D341Med (cell line): ENCODE measurements at regions not wholly inside any gene's neighbourhood (a gene's known extent, or its start where the extent isn't known, plus 50 kb on each side); places are given as distances from the start of the nearest gene placed in this dataset.

Source experiments
- DNase-seq: peaks from one replicate; pipeline ENCODE4 v3.0.0; 2012; ENCODE audit warnings: low spot score

DNA sequence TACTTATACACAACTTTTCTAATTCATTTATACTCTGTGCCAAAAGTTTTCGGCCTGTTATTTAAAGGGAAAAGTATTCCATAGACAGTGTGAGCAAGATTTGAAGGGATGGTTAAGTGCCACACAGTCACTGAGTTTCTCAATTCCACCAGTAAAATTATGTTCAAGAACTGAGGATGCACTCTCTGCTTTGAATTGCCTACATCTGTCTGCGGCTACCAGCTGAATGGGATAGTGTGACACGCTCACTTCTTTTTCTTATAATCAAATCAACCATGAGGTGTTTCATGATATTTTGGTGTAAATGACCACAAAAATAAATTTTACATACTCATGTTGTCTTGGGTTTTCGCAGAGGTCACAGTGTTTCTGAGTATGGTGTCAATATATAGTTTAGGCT lies 218.4 kb upstream of the TMEM161B start:
- no peak for DNase-seq

DNA sequence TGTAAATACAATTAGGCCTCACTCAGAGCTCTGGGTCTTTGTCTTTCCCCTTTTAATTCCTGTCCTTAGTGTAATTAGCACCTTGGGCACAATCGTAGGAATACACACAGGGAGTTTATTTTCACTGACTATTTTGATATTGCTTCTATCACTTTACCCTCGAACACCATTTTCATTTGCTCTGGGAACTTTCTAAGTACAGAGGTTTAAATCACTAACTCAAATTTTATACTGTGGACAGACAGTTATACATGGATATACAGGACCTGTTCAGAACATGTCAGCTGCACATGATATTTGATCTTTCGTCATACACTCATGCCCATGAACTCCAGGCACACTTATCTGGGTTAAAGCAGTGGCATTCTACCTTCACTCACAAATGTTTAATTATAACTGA lies 217.8 kb upstream of the TMEM161B start:
- no peak for DNase-seq

DNA sequence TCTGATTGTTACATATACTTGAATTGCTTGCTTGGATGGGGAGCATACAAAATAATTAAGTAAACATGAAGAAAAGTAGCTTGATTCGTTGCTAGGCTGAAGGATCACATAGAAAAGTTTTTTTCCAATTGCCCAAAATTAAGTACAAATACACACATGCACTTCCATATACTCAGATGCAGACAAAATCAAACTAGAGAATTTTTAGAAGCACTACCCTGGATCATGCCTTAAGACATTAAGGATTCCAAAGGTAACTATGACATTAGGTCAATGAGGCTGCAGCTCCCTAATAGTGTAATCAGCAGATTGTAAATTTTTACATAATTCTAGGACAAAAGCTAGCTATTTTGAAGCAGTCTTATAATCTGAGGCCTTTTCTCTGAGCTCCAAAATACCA lies 216.9 kb upstream of the TMEM161B start:
- DNase-seq: no peak

DNA sequence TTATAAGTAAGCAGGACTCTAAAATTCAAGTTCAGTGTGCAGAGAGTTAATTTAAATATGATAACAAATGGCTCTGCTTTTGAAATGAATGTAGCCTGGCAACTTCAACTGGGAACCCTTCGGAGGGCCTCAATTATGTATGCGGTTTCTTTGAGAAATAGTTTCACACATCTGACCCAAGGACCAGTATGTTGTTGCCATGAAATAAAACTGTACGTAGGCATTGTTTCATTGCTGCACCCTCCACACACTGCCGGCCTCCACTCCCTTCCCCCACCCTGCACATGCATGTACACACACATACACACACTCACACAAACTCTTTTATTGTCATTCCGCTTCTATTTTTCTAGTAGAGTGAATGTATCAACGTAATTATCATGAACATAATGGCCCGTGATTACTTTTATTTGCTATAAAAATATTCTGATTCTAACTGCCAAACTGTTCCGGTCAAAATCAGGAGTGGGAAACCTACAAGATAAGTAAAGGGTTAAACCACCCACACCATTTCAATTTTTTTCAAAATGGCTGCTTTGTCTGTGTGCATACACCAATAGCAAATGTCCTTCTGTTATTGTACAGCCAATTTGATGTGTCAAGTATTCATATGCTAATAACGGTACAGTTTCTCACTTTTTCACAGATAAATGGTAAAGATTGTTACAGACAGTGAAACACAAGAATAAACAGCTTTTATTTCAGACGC lies 215.5 kb upstream of the TMEM161B start:
- no peak for DNase-seq

DNA sequence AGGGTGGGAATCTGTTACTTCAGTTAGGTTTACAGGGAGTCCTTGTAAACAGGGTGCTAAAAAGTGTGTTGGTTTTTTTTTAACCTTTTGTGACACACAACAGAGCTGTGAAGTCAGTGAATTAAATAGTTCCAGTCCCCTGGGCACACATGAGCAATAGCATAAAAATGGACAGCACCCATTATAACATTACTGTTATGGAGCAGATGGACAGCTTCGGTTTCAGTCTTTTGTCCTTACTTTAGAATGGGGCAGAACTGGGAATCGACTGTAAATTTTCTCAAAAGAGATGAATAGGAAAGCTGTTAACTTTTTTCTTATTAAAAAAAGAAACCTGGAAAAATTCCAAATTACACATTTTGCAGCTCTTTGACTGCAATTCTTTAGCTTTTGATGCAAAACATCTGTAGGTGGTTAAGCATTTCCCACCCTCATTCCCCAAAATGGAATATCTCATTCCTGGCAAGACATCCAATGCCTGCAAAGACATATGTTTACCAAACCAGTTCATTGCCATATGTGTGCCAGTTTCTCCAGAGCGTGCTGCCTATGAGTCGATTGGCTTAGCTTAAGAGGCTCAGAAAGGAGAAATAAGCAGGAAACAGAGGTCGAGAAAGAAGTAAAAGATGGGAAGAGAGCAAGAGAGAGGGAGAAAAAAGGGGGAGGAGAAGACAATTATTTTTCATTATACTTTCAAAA lies 212.3 kb upstream of the TMEM161B start:
- no peak for DNase-seq

DNA sequence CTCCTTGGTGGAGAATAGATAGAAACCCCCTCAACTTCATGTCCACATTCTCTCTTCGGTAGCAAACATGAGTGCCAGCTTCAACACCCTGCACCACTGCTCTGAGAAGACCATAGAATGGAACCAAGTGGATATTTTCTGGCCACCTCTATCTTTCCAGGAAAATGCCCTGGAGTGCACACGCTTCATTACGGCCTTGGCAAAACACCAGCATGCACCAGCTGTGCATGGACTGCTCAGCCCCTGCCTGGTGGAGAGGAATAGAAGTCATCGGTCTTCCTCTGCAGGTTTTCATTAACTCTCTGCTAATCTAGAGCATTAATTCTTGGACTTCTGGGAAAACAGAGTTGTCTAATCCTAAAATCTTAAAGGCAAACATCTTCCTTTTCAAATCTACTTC lies 211.6 kb upstream of the TMEM161B start:
- peak; percentile 21 for DNase-seq

DNA sequence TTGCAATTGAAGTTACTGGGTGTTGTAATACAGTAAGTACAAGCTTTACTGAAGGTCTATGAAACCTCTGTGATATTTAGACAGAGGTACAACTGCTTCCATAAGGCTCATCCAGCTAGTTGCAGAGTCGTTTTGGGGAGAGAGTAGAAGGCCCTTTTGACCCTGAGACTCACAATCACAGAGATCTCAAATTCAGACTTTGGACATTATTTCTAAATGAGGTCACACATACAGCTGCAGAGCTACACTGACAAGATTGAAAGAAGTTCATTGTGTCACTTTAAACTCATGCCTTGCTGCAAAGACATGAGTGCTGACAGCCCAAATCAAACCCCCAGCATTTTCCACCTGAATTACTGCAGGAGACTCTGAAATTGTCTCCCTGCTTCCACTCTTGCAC lies 205.9 kb upstream of the TMEM161B start:
- no peak for DNase-seq

DNA sequence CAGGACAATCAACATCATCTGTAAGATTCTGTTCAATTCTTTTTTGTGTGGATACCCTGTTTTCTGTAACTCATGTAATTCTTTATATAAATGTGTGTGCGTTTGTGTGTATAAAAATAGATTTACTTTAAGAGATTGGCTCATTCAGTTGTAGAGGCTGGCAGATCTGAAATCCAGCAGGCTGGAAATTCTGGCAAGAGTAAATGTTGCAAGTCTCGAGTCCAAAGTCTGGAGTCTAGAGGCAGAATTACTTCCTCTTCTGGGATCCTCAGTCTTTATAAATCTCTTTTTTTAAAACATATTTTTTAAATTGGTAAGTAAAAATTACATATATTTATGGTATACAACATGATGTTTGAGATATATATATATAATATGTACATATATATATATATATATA lies 202.1 kb upstream of the TMEM161B start:
- no peak for DNase-seq

DNA sequence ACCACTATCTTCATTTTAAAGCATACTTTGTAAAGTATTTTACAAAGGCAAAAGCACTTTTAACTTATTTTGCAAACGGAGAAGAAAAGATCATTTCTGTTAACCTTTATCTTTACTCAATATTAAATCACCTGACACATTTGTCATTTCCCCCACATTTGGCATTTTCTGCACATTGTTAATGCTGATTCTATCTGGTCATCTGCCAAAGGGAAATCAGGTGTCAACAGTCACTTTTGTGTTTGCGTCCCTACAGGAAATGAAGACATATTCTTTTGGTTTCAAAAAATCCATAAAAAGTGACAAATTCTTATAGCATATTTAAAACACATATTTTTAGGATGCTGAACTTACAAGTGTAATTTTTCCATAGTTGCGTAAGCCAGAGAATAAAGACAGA lies 191.3 kb upstream of the TMEM161B start:
- DNase-seq: no peak

DNA sequence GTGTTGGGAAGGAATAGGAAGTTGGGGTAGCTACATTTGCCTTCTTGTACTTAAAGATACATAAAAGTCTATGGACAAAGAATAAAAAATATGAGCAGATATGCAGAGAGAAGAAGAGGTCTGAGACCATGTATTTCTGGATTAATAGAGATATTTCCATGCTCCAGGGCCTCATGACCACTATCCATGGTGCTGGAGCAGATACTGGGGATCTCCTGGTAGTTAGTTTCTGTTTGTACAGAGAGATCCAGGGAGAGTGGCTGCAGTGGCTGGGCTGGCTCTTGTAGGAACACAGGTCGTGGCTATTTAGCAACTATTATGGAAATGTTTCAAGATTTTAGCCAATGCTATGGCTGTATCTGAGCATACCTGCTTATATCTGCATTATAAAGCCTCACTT lies 184.2 kb upstream of the TMEM161B start:
- no peak for DNase-seq

DNA sequence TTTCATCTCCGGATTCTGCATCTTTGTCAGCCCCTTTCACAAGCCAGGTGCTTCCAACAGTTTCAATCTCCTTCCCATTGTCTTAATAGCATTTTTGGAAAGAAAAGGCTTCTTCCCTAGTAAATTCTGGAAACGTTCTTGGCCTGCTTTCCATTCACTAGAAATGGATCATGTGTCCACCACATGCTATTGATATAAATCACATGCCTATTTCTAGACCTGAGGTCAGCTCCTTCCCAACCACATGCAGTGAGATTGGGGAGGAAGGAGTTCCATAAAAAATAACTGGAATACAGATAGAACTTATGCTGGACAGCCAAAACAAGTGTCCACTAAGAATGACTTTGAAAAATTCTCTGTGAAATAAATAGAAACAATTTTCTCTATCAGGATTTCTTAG lies 181.6 kb upstream of the TMEM161B start:
- DNase-seq: no peak

DNA sequence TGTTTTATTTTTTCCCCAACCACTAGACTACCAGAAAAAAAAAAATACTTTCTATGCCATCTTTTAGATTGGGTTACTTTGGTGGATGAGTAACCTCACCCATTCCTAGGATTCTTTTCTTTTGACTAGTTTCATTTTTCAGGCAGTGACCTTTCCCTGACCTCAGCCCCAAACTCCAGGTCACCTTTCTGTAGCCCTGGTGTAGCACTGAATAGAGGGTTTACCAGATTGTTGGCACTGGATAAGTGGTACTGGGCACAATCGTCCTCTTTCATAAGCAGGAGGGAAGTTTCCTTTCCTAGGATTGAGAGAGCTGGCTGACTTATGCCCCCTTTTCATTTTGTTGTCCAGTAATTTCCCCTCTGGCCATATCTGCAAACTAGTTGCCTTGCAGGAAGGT lies 169.4 kb upstream of the TMEM161B start:
- DNase-seq: no peak

DNA sequence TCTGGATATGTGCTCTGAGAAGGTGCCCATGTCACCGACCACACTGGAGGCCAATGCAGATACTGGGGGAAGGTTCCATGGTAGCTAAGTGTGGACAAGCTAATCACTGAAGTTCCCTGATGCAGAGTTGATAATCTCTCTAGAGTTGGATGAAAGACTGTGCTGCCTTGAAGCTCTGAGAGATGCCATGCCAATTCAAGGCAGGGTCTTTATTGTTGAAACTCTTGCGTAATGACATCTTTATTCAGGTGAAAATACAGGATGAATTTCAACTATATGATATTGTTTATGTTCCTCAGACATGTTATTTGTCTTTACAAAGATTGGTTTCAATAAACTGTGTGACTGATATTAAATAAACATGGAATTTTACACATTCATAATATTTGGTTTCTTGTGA lies 167.6 kb upstream of the TMEM161B start:
- no peak for DNase-seq

DNA sequence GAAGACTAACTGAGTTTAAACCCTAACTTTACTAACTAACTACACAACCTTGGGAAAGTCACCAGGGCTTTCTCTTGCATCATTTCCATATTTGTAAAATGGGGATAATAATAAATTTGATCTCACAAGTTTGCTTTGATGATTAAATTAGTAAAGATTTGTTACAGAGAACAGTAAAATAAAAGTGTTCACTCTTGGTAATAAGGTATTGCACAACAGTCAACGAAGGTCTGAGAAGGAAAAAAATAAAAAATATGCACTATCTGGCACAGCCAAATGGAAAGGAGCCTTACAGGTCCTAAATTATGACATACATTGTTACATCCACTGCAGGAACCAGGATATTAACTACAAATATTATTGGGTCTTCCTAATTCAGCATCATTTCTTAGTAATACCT lies 160.0 kb upstream of the TMEM161B start:
- no peak for DNase-seq

DNA sequence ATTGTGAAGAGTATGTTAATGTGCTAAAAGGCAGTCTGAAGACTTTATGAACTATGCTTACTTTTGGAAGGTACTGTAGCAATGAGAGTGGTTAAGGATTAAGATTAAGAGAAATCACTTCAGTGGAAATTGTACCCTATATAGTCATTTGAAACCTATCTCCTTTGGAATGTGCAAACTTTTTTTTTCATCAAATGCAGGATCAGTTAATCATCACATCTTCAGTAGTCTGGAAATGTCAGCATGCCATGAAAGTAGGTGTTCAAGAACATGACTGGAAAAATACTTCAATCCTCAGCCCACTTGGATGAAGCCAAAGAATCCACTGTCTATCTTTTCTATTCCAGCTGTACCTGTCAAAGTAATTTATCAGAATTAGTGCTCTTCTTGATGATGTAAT lies 157.8 kb upstream of the TMEM161B start:
- DNase-seq: no peak

DNA sequence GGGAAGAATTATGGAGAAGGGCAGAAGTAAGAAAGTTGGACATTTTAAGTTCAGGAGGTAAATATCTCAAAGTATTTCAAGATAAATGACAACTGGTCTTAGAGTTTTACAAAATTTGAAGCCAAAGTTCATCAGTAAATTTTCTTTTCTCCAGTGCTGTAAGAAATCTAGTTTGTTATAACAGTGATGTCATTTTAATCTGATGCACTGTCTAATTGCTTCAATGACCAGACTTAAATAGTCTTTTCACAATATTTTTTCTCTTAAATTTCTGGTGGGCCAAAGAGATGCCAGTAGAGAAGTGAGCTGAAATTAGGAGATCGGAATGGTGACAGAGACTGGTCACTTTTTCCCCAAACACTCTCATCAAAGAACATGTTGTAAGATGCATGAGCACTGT lies 156.5 kb upstream of the TMEM161B start:
- no peak for DNase-seq

DNA sequence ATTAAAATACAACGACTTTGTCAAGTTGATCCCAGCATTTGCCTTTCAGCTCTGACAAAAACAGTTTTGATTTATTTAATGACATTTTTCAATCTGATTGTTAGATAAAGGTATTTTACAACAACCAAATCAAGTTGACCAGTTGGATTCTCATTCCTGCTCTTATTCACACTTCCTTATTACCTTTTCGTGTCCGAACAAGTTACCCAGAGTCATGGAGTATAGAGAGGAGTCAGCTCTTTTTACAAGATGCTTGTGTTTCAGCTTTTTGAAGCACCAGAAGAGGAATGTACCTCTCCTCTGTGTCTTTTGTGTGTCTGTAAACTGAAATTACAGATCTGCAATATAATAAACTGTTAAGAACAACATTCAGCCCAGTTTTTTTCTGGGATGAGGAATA lies 151.3 kb upstream of the TMEM161B start:
- no peak for DNase-seq

DNA sequence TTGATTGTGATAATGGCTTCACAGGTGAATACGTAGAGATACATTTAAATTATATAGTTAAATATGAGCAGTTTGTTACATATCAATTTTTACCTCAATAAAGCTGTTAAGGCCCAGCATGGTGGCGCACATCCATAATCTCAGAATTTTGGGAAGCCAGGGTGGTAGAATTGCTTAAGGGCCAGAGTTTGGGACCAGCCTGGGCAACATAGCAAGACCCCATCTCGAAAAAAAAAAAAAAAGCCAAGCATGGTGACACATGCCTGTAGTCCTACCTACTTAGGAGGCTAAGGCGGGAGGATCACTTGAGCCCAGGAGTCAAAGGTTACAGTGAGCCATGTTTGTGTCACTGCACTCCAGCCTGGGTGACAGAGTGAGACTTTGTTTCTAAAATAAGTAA lies 138.7 kb upstream of the TMEM161B start:
- no peak for DNase-seq

DNA sequence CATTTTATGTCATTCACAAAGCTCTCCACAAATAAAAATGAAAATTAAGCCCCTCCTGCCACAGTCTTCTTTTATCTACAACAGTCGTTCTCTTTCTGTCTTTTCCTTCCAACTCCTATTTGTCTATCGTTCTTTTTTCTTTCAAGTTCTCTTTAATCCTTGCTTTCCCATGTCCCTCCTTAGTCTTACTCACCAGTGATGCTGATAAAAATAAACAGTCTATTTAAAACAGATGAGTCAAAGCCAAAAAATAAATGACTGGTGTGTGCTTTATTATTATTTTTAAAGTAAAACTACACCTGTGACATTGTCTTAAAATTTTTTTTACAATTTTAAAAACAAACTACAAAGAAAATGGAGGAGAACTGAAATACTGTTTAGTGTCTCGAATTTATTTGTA lies 137.1 kb upstream of the TMEM161B start:
- no peak for DNase-seq

DNA sequence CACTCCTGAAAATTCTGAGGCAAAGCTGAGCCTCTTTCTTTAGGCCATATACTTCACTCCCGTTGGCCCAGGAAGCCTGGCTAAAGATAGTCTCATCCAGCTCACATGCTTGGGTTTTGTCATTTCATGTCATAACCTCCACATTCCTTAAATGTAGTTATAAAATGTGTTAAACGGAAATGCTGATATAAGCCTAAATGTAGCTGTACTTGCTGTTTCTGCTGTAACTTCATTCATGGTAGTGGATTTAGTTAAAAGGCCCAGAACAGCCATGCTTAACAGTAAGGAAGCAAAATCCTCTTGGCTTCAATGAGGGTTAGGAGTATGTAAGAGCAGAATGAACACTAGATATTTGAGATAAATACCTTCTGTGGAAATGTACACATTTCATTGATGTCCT lies 135.8 kb upstream of the TMEM161B start:
- no peak for DNase-seq

DNA sequence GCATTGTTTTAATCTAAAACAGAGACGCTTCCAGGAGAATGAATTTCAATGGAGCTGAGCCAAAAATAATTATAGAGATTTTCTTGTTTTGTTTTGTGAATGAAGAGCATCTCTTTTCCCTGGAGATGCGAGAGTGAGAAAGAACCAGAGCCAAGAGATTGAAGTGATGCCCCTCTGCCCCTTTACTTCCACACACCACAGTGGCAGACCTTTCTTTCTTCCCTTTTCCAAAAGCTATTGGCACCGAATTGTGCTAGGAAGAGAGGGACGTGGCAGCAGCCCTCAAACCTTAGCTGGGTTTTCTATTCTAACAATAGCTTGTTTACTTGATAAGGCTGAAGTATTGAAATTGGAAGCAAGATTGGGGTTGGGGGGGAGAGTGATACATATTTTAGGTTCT lies 133.0 kb upstream of the TMEM161B start:
- peak; percentile 30 for DNase-seq

DNA sequence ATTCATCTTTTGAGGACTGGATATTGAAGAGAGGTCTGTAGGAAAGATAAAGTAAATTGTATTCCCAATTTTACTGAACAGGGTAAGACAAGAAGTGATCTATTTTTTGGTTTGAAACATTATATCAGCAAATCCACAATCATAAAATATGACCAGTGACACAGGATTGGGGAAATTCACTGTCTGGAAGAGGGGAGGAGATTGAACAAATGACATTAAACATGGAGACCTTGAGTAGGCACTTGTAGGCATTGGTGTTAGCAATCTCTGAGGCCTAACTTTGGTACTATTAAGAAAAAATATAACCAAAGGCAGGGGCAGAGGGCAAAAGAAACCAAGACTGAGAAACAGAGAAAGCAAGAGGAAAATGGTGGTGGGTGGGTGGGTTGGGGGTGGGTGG lies 132.6 kb upstream of the TMEM161B start:
- no peak for DNase-seq

DNA sequence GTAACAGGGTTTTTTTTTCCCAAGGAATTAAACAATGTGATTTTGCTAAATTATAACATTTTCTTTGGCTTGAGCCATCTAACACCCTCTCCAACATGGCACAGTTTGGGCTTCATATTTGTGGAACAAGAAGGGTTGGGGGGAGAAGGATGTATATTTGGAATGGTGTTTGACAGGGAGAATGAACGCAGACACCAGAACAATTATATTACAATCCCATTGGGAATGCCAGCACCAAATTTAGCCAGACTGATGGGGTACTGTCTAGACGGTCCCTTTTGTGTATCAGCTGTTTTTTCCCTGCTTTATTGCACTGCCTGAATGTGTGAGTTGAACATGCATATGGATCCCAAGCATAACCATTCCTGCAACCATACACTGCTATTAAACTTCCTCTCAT lies 130.9 kb upstream of the TMEM161B start:
- DNase-seq: peak; percentile 28

DNA sequence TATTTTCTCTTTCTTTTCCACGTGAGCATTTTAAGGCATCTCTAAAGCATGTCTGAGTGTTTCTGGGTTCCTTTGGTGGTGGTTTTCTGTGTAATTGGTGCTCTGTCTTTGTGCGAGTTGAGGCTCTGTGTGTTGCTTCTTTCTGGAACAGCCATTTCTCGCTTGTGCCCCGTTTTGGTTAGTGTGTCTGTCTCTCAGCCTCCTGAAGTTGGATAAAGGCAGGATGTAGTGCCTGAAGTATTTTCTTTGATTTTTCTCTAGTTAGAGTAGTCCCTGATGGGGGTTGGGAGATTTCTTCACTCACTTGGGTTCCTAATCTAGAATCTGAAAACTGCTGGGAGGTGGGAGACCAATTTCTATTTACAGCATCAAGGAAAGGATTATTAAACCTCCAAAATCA lies 129.7 kb upstream of the TMEM161B start:
- DNase-seq: no peak
